Neural progenitor cell (in vitro differentiated cells): ENCODE measurements at regions not wholly inside any gene's neighbourhood (a gene's known extent, or its start where the extent isn't known, plus 50 kb on each side); places are given as distances from the start of the nearest gene placed in this dataset.
A peak's percentile ranks its signal among the peaks of the same experiment; 100 is the strongest.

Source experiments
- DNase-seq: peaks from one replicate; pipeline ENCODE4 v3.0.0-alpha.2; 2016; ENCODE audit warnings: low spot score
- H2AFZ ChIP-seq: fragments of 200-600 bp; sonication (generic); replicated peaks from 2 replicates; pipeline ENCODE4 v1.6.1; 2016; ENCODE audit warnings: antibody characterized with exemption
- H3F3A ChIP-seq: fragments of 200-600 bp; sonication (generic); 2 replicates; pipeline ENCODE4 v1.6.1; 2016; ENCODE audit warnings: antibody characterized with exemption, low read depth
- H3K27ac ChIP-seq: fragments of 200-600 bp; sonication (generic); 2 replicates; pipeline ENCODE4 v1.5.1; 2016; ENCODE audit warnings: mild to moderate bottlenecking
- H3K27me3 ChIP-seq: fragments of 200-600 bp; sonication (generic); 2 replicates; pipeline ENCODE4 v1.6.1; 2016; ENCODE audit warnings: mild to moderate bottlenecking, moderate library complexity
- H3K36me3 ChIP-seq: fragments of 200-600 bp; sonication (generic); 2 replicates; pipeline ENCODE4 v1.5.1; 2016
- H3K4me1 ChIP-seq: fragments of 200-600 bp; sonication (generic); 2 replicates; pipeline ENCODE4 v1.6.1; 2016; ENCODE audit warnings: mixed run types
- H3K4me2 ChIP-seq: fragments of 200-600 bp; sonication (generic); 2 replicates; pipeline ENCODE4 v1.6.1; 2016
- H3K4me3 ChIP-seq: fragments of 200-600 bp; sonication (generic); 2 replicates; pipeline ENCODE4 v1.5.1; 2016
- H3K79me2 ChIP-seq: fragments of 200-600 bp; sonication (generic); 2 replicates; pipeline ENCODE4 v1.6.1; 2016; ENCODE audit warnings: low read depth
- H3K9ac ChIP-seq: fragments of 200-600 bp; sonication (generic); 2 replicates; pipeline ENCODE4 v1.6.1; 2016
- H3K9me3 ChIP-seq: fragments of 200-600 bp; sonication (generic); 2 replicates; pipeline ENCODE4 v1.5.1; 2016; ENCODE audit warnings: low read depth
- H4K20me1 ChIP-seq: fragments of 200-600 bp; sonication (generic); 2 replicates; pipeline ENCODE4 v1.6.1; 2016; ENCODE audit warnings: low read depth
- H3K27ac Mint-ChIP-seq: 3 replicates; pipeline ENCODE4 v1.8.0; 2021; ENCODE audit warnings: mixed read lengths
- H3K27me3 Mint-ChIP-seq: 2 replicates; pipeline ENCODE4 v1.8.0; 2022; ENCODE audit warnings: low read depth, mild to moderate bottlenecking, inconsistent platforms, moderate library complexity, mixed read lengths; ENCODE audit not compliant: insufficient read depth
- H3K36me3 Mint-ChIP-seq: 3 replicates; pipeline ENCODE4 v1.8.0; 2021; ENCODE audit warnings: mixed read lengths
- H3K4me1 Mint-ChIP-seq: 3 replicates; pipeline ENCODE4 v1.8.0; 2021; ENCODE audit warnings: mixed read lengths
- H3K4me3 Mint-ChIP-seq: 3 replicates; pipeline ENCODE4 v1.8.0; 2021; ENCODE audit warnings: mild to moderate bottlenecking, moderate library complexity, mixed read lengths
- H3K9me3 Mint-ChIP-seq: 3 replicates; pipeline ENCODE4 v1.8.0; 2020; ENCODE audit warnings: mixed read lengths
- CTCF ChIP-seq: fragments of 200-600 bp; sonication (generic); IDR thresholded peaks from 2 replicates; pipeline ENCODE4 v1.5.1; 2017; ENCODE audit warnings: antibody characterized with exemption, mild to moderate bottlenecking
- EZH2 ChIP-seq: fragments of 200-600 bp; sonication (generic); IDR thresholded peaks from 2 replicates; pipeline ENCODE4 v1.6.1; 2017; ENCODE audit warnings: antibody characterized with exemption, mild to moderate bottlenecking, moderate library complexity
- EZH2phosphoT487 ChIP-seq: fragments of 200-600 bp; sonication (generic); IDR thresholded peaks from 2 replicates; pipeline ENCODE4 v1.6.1; 2017; ENCODE audit warnings: antibody characterized with exemption

GRCh38 chr9:32698706-32699277, 63.3 kb upstream of the TAF1L start:
- Histone ChIP-seq H3K4me3 (no peak overlapping the region), H3K27me3 (no peaks in the 10 kb centered on the region), H3K9me3 (no peaks in the 10 kb centered on the region), H3K9ac (no peak overlapping the region), H3F3A (no peaks in the 10 kb centered on the region), H2AFZ (no peak overlapping the region), H3K27ac (no peak overlapping the region), H4K20me1 (no peaks in the 10 kb centered on the region), H3K36me3 (no peaks in the 10 kb centered on the region), H3K4me2 (no peak overlapping the region), H3K79me2 (no peaks in the 10 kb centered on the region), H3K4me1 (no peaks in the 10 kb centered on the region)
- H3K36me3 Mint-ChIP-seq: no peaks in the 10 kb centered on the region
- no peak overlapping the region for H3K27ac Mint-ChIP-seq
- DNase-seq: no peak
- no peak for TF ChIP-seq CTCF
- no peak for TF ChIP-seq EZH2phosphoT487
- no peak for TF ChIP-seq EZH2
- H3K9me3 Mint-ChIP-seq: peaks cover 3% of the 10 kb centered on the region
- no peaks in the 10 kb centered on the region for H3K4me1 Mint-ChIP-seq
- no peak overlapping the region for H3K4me3 Mint-ChIP-seq
- no peaks in the 10 kb centered on the region for H3K27me3 Mint-ChIP-seq

GRCh38 chr9:32701321-32702022, 66.0 kb upstream of the TAF1L start:
- no peaks in the 10 kb centered on the region for H3K27me3 ChIP-seq
- no peak overlapping the region for H3K9ac ChIP-seq
- H3K36me3 ChIP-seq: no peaks in the 10 kb centered on the region
- Mint-ChIP-seq H3K9me3 (peaks cover 3% of the 10 kb centered on the region), H3K27ac (no peak overlapping the region), H3K36me3 (no peaks in the 10 kb centered on the region), H3K27me3 (no peaks in the 10 kb centered on the region), H3K4me1 (no peaks in the 10 kb centered on the region), H3K4me3 (no peak overlapping the region)
- no peak overlapping the region for H3K4me3 ChIP-seq
- H3F3A ChIP-seq: no peaks in the 10 kb centered on the region
- no peaks in the 10 kb centered on the region for H3K9me3 ChIP-seq
- no peaks in the 10 kb centered on the region for H3K4me1 ChIP-seq
- no peak overlapping the region for H3K27ac ChIP-seq
- H2AFZ ChIP-seq: no peak overlapping the region
- H3K79me2 ChIP-seq: no peaks in the 10 kb centered on the region
- DNase-seq: no peak
- no peaks in the 10 kb centered on the region for H4K20me1 ChIP-seq
- TF ChIP-seq EZH2phosphoT487 (no peak), CTCF (no peak), EZH2 (no peak)
- no peak overlapping the region for H3K4me2 ChIP-seq

DNA sequence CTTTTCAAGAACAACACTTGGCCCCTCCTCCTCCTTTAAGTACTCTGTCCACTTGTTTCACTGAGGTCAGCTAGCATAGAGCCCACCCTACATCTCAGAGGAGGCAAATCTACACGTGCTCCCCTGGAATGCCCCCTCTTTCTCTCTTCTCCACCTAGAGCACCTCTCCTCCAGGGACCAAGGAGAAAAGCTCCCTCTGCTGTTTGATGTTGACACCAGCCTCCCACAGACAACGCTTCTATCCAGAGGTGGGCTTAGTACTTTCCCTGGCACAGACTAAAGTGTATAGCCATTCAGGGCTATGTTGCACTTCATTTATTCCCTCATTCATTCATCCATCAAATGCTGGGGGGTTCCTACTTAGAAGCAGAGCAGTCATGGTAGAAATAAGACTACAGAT, 68.2 kb upstream of the TAF1L start:
- Mint-ChIP-seq H3K4me3 (no peak overlapping the region), H3K4me1 (no peaks in the 10 kb centered on the region), H3K9me3 (no peaks in the 10 kb centered on the region), H3K36me3 (no peaks in the 10 kb centered on the region), H3K27me3 (no peaks in the 10 kb centered on the region), H3K27ac (no peak overlapping the region)
- Histone ChIP-seq H2AFZ (no peak overlapping the region), H4K20me1 (no peaks in the 10 kb centered on the region), H3K79me2 (no peaks in the 10 kb centered on the region), H3K4me2 (no peak overlapping the region), H3K4me3 (no peak overlapping the region), H3K27me3 (no peaks in the 10 kb centered on the region), H3F3A (no peaks in the 10 kb centered on the region), H3K36me3 (no peaks in the 10 kb centered on the region), H3K9me3 (no peaks in the 10 kb centered on the region), H3K27ac (no peak overlapping the region), H3K9ac (no peak overlapping the region), H3K4me1 (no peaks in the 10 kb centered on the region)
- TF ChIP-seq CTCF (peak; percentile 34), EZH2phosphoT487 (no peak), EZH2 (no peak)
- peak; percentile 18 for DNase-seq
